ENCODE measurements at regions not wholly inside any gene's neighbourhood (a gene's known extent, or its start where the extent isn't known, plus 50 kb on each side); places are given as distances from the start of the nearest gene placed in this dataset.
A peak's percentile ranks its signal among the peaks of the same experiment; 100 is the strongest.
"Not testable (repeated sequence)": the region's sequence is repeated elsewhere in the genome, so short reads cannot be mapped to it uniquely, and the experiment has no call there.

DNA sequence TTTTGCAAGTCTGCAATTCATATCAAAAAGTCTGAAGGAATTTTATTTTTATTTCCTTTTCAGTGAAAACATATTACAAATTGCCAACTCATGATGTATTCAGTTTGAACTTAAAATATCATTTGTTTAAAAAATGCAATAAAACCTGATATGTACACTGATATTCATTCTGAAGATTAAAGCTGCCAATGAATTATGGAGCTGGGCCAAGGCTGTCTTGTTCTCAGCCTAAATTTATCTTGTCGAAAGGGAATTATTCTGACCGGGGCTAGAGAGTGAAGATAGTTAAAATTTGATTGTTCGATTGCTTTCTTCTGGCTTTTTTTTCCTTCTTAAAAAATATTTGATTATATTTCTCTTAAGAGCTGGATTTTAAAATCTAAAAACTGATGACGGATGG, 54.0 kb upstream of the RBFOX1 start:
- DNase-seq (ENCODE audit: low read depth, low spot score), result no peak

- DNase-seq (ENCODE audit: low read depth, low spot score), result no peak
Measured at GRCh38 chr16:7272567-7273158, 60.0 kb upstream of the RBFOX1 start.

- no peak for DNase-seq (ENCODE audit: low read depth, low spot score)
Measured at GRCh38 chr16:7271486-7271885, 61.2 kb upstream of the RBFOX1 start.

DNA sequence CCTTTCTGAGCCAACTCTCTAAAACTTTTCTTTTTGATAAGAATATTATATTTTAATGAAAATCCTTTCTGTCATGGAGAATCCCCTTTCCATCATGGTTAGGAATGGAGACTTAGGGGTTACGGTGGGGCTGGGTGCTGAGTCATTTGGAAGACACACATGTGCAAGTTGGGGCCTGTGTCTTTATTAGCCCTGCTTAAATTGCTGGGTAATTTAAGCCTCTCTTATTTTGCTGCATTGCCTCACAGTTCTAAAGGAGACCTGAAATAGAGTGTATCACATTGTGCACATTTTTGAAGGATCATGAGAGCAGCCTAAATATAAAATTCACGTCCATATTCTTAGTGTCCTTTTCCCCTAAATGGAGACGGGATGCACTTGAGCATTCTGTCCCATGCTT, 61.8 kb upstream of the RBFOX1 start:
- DNase-seq (ENCODE audit: low read depth, low spot score), result no peak

DNA sequence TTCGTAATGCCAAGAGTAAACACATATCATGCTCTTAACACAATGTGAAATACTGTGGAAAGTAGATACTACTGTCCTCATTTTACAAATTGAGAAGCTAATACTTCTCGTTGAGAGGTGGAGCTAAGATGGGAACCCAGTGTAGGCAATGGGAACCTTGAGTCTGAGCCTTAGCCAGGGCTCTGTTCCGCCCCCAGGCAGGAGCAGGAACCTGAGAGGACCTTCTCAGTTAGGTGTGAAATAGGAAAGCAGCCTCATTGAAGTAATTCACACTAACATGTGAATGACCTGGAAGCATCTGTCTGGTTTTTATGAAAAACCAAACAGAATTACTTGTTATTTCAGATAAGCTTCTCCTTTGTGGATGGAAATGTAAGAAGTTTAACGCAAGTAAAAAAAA, 62.6 kb upstream of the RBFOX1 start:
- DNase-seq (ENCODE audit: low read depth, low spot score), result no peak

GRCh38 chr16:7268182-7268581, 64.5 kb upstream of the RBFOX1 start:
- DNase-seq (ENCODE audit: low read depth, low spot score), result peak; percentile 53

DNA sequence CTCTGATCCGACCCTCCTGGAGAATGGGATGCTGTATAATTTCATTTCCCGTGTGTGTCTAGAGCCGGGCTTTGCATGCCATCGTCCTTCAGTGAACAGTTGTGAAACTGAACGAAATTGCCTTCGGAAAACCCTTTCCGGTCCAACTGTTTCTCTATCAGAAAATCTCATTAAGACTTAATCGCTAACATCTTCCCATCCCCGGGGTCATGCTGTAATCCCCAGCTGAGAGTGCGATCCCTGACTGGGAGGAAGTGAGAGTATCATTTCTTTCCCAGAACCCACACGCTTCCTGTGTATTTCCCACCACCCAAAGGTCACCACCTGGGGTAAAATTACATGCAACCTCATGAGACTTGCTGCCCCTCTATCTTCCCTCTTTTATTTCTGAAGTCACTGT, 75.6 kb upstream of the RBFOX1 start:
- no peak for DNase-seq (ENCODE audit: low read depth, low spot score)

- peak; percentile 19 for DNase-seq (ENCODE audit: low read depth, low spot score)
Measured at GRCh38 chr16:7246578-7246977, 86.1 kb upstream of the RBFOX1 start.

DNA sequence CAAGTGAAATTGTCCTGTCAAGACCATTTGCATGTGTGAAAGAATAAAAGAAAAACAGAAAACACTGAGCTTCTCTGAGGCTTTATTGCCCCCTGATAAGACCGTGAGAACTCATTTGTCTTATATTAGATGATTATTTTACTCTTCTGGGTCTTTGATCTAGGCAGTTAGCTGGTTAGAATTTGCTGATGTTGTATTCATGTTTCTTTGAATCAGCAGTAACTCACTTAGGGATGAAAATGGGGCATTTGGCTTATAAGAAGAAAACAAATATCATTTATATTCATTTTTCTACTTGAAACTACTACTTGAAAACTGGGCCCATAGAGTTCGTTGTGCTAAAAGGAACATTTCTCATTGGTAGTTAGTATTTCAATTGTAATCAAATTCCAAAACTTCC, 93.1 kb upstream of the RBFOX1 start:
- no peak for DNase-seq (ENCODE audit: low read depth, low spot score)

DNA sequence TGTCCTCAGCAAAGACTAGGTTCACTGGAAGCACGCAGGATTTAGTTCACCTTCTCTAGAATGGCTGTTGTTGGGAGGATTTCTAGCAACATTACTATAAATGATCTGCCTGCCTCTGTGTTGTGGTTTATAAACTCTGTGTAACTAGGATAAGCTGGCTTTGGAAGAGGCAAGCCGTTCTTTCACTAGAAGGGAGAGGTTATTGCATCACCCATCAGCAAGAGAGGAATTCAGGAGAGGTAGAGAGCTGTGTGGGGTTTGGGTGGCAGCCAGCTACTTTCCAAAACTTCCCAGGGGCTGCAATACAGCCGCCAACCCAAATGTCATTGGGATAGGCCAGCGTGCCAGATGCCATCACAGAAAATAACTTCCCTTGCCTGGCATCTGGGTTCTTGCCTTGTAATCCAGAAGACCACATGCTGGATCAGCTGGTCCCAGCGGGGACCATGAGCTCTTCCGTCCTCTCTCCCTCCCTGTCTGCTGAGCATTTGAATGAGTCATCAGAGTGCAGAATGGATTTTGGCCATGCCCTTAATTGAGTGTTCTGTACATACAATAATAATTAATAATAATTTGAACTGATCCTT, 95.7 kb upstream of the RBFOX1 start:
- no peak for DNase-seq (ENCODE audit: low read depth, low spot score)

- DNase-seq (ENCODE audit: low read depth, low spot score), result no peak
Measured at GRCh38 chr16:7233975-7234374, 98.7 kb upstream of the RBFOX1 start.

- DNase-seq (ENCODE audit: low read depth, low spot score), result no peak
Measured at GRCh38 chr16:7231762-7232161, 100.9 kb upstream of the RBFOX1 start.

GRCh38 chr16:7229433-7230218, 103.0 kb upstream of the RBFOX1 start:
- not testable (repeated sequence) for DNase-seq (ENCODE audit: low read depth, low spot score)

- no peak for DNase-seq (ENCODE audit: low read depth, low spot score)
Measured at GRCh38 chr16:7227229-7227721, 105.4 kb upstream of the RBFOX1 start.

DNA sequence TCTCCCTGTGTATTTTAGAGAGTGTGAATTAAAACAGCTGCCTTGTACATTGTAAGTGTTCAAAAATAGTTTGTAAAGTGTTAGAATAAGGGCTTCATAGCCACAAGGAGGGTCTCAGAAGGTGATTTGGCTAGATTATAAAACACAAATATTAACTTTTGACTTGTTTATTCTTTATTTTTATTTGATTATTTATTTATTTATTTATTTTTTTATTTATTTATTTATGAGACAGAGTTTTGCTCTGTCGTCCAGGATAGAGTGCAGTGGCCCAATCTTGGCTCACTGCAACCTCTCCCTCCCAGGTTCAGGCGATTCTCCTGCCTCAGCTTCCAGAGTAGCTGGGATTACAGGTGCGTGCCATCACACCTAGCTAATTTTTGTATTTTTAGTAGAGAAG, 111.5 kb upstream of the RBFOX1 start:
- no peak for DNase-seq (ENCODE audit: low read depth, low spot score)

- no peak for DNase-seq (ENCODE audit: low read depth, low spot score)
Measured at GRCh38 chr16:7218936-7219335, 113.7 kb upstream of the RBFOX1 start.

DNA sequence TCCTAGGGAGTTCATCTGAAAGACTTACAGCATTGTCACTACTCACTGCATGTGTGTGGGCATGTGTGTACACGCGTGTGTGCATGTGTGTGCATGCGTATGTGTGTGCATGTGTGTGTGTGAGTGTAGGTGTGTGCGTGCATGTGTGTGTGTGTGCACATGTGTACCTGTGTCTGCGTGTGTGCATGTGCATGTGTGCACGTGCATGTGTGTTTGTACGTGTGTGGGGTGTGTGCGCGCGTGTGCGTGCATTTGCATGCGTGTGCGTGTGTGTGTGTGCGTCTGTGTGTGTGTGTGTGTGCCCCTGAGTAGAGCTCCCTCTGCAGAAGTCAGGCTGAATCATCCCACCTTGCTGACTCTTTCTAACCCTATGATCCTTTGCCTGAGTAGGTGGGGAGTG, 114.8 kb upstream of the RBFOX1 start:
- DNase-seq (ENCODE audit: low read depth, low spot score), result no peak

- DNase-seq (ENCODE audit: low read depth, low spot score), result no peak
Measured at GRCh38 chr16:7216719-7217118, 115.9 kb upstream of the RBFOX1 start.

DNA sequence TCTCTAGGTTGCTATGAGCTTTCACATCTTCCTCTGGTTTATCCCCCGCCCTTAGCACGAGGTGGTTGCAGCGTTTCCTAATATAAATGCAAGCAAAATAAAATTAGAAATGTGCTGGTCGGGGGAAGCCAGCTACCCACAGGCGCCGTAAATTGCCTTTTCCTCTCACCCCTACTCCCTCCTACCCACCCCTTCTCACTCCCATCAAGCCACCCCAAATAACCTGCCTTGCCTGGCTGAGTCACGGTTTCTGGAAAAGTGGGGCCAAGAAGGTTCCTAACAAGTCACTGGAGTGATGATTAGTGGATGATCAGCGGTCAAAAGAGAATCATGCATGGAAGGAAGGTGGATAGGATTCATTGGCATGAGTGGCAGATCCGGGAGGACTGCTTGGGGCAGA, 120.9 kb upstream of the RBFOX1 start:
- DNase-seq (ENCODE audit: low read depth, low spot score), result no peak

DNA sequence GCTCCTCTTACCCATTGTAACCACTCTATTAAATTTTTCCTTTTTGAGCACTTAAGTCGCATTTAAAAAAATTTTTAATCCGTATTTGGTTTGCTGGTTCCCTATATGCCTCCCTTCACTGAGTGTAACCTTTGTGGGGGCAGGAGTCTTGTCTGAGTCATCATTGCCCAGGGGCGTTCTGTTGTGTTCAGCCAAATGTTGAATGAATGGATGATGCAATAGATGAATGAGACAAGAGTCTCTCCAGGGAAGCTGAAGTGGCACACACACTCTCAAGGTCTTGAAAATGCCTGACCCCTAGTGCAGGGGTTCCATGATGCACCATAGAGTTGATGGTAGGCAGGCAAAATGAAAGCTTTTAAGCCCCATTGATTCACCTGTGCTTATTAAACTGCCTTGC, 123.0 kb upstream of the RBFOX1 start:
- no peak for DNase-seq (ENCODE audit: low read depth, low spot score)

DNA sequence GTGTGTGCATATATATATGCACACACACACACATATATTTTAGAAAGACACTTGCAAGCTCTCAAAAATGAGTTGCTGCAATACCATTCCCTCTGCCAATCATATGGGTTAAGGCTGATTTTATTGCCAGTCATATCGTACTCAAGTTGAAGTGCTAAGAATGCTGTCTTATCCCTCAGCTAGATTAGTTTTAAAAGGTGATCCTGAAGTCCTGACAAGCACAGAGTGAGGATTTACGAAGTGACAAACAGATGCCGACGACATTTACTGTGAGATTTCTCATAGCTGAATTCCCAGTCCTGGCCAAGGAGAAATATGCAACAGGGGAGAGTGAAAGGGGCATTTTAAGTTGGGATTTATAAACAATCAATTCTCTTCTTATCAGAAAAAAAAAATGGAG, 126.2 kb upstream of the RBFOX1 start:
- DNase-seq (ENCODE audit: low read depth, low spot score), result no peak

DNA sequence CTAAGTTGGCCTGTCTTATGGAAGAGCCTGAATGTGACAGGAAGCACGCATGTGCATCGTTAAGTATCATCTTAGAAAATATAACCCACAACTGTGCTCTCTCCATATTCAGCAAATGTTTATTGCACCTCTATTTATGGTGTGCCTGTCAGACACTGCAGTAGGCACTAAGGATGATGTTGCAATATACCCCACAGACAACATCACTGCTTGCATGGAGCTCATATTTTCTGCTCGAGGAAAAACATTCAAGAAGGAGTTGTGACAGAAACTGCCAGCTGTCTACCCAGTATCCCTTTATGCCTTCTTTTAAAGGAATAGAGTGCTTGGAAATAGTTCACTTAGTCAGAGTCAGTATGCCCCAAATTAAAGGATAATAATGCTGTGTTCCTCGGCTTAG, 132.3 kb upstream of the RBFOX1 start:
- DNase-seq (ENCODE audit: low read depth, low spot score), result no peak

- no peak for DNase-seq (ENCODE audit: low read depth, low spot score)
Measured at GRCh38 chr16:7185689-7186088, 147.0 kb upstream of the RBFOX1 start.
